K562 (cell line): ENCODE measurements at regions not wholly inside any gene's neighbourhood (a gene's known extent, or its start where the extent isn't known, plus 50 kb on each side); places are given as distances from the start of the nearest gene placed in this dataset.

Experiments
- ATAC-seq: fragments of 200-7000 bp; cut with Tn5 transposase; 3 replicates; pipeline ENCODE4 v1.9.1; 2020; ENCODE audit warnings: moderate library complexity
- BruUV-seq: library from RNA; stranded (reverse); fragments of 400-500 nt; replicated peaks from 2 replicates; lab custom pipeline; 2021; lab: Mats Ljungman, UMichigan
- CTCF ChIA-PET: fragments of 300-600 bp; formaldehyde crosslinking; extraction: SDS; loops from one replicate; lab custom pipeline; 2021; ENCODE audit warnings: low intra/inter-chr PET ratio; lab: Yijun Ruan, JAX
- POLR2A ChIA-PET: fragments of 300-600, 350-650 bp; sonication (Branson Sonifier 250); formaldehyde crosslinking; extraction: SDS; loops from one replicate; lab custom pipeline; 2021; ENCODE audit warnings: antibody characterized with exemption, inconsistent platforms; lab: Yijun Ruan, JAX
- DNase-seq, 4 experiments: peaks; one replicate each; pipeline versions ENCODE4 v3.0.0 to v3.0.0-alpha.2; 2011 to 2018; ENCODE audit warnings: low spot score in 3 of 4, mixed read lengths in 3 of 4; ENCODE audit errors: extremely low read depth in 1 of 4
- FAIRE-seq: peaks from 2 replicates; lab custom pipeline; 2011; peaks lifted over from hg19 to GRCh38; lab: Jason Lieb, UNC
- H2AFZ ChIP-seq: 2 replicates; pipeline ENCODE4 v1.6.0; 2011; ENCODE audit warnings: low read depth, low read length, control low read depth, inconsistent platforms
- H3K27ac ChIP-seq: fragments of 200-600 bp; 3 replicates; pipeline ENCODE4 v1.8.0; 2011; ENCODE audit warnings: low read depth, mild to moderate bottlenecking, control low read depth, inconsistent platforms, low read length, moderate library complexity, mixed read lengths; ENCODE audit errors: extremely low read depth
- H3K27me3 ChIP-seq, 2 experiments: fragments of 300-600 bp in 1 of 2; 2 replicates in 1 of 2; 3 replicates in 1 of 2; pipeline versions ENCODE4 v1.6.0 to v1.8.0; 2011; ENCODE audit warnings: inconsistent platforms in 2 of 2, low read length in 2 of 2, mild to moderate bottlenecking in 1 of 2, mixed read lengths in 1 of 2, moderate library complexity in 1 of 2; ENCODE audit not compliant: control insufficient read depth in 2 of 2, insufficient read depth in 2 of 2
- H3K36me3 ChIP-seq: fragments of 300-600 bp; 3 replicates; pipeline ENCODE4 v1.8.0; 2011; ENCODE audit warnings: mild to moderate bottlenecking, low read length, inconsistent platforms; ENCODE audit not compliant: control insufficient read depth, insufficient read depth
- H3K4me1 ChIP-seq, 2 experiments: fragments of 200-600 bp in 1 of 2; replicated peaks in 1 of 2; 2 replicates in 1 of 2; 3 replicates in 1 of 2; pipeline versions ENCODE4 v1.5.1 to v1.8.0; 2011; ENCODE audit warnings: inconsistent platforms in 2 of 2, low read length in 2 of 2, mild to moderate bottlenecking in 1 of 2, mixed read lengths in 1 of 2, moderate library complexity in 1 of 2; ENCODE audit not compliant: control insufficient read depth in 2 of 2, insufficient read depth in 2 of 2
- H3K4me2 ChIP-seq: 2 replicates; pipeline ENCODE4 v1.6.1; 2011; ENCODE audit warnings: low read length, control low read depth, inconsistent platforms, mixed read lengths; ENCODE audit not compliant: insufficient read depth
- H3K4me3 ChIP-seq: fragments of 200-600 bp; sonication (generic), shearing (Covaris generic); 2 replicates; pipeline ENCODE4 v1.5.1; 2016; ENCODE audit warnings: control low read depth, inconsistent platforms
- H3K79me2 ChIP-seq: fragments of 200-600 bp; 3 replicates; pipeline ENCODE4 v1.8.0; 2011; ENCODE audit warnings: low read length, inconsistent platforms; ENCODE audit not compliant: control insufficient read depth, insufficient read depth
- H3K9ac ChIP-seq, 2 experiments: 2 replicates each; pipeline versions ENCODE4 v1.6.0 to v1.6.1; 2011; ENCODE audit warnings: low read depth in 2 of 2, low read length in 2 of 2, control low read depth in 1 of 2, inconsistent platforms in 1 of 2, mild to moderate bottlenecking in 1 of 2, mixed read lengths in 1 of 2; ENCODE audit not compliant: insufficient read depth in 1 of 2
- H3K9me1 ChIP-seq: one replicate; pipeline ENCODE4 v1.6.0; 2011; ENCODE audit warnings: inconsistent platforms, mild to moderate bottlenecking, low read length, moderate library complexity; ENCODE audit not compliant: control insufficient read depth, insufficient read depth
- H3K9me3 ChIP-seq: replicated peaks from 2 replicates; pipeline ENCODE4 v1.5.1; 2011; ENCODE audit warnings: low read depth, low read length, inconsistent platforms; ENCODE audit not compliant: control insufficient read depth, insufficient read depth
- H4K20me1 ChIP-seq: replicated peaks from 2 replicates; pipeline ENCODE4 v1.6.1; 2011; ENCODE audit warnings: low read length, inconsistent platforms, mixed read lengths; ENCODE audit not compliant: control insufficient read depth, insufficient read depth
- ATF3 ChIP-seq, 2 experiments: fragments of 450-650 bp in 1 of 2; sonication (generic) in 1 of 2; formaldehyde crosslinking in 1 of 2; IDR thresholded peaks in 1 of 2; conservative IDR thresholded peaks in 1 of 2; 2 replicates each; pipeline versions ENCODE4 v1.6.1 to v1.8.1; 2016 to 2023; ENCODE audit warnings: mild to moderate bottlenecking in 2 of 2, moderate library complexity in 2 of 2, inconsistent platforms in 1 of 2, missing genetic modification reagents in 1 of 2
- CEBPG ChIP-seq, 3 experiments: fragments of 200-800 bp in 1 of 3; sonication (Bioruptor generic) in 1 of 3; sonication (generic) in 1 of 3; formaldehyde crosslinking in 1 of 3; IDR thresholded peaks in 2 of 3; conservative IDR thresholded peaks in 1 of 3; 2 replicates each; pipeline versions ENCODE4 v1.6.1 to v1.8.0; 2016 to 2022; ENCODE audit warnings: missing compliant biosample characterization in 2 of 3, missing genetic modification characterization in 2 of 3, mild to moderate bottlenecking in 1 of 3, missing genetic modification reagents in 1 of 3
- CUX1 ChIP-seq: fragments of 200-800 bp; sonication (Bioruptor generic); IDR thresholded peaks from 2 replicates; pipeline ENCODE4 v1.6.1; 2016; ENCODE audit warnings: missing genetic modification characterization, missing compliant biosample characterization
- DEAF1 ChIP-seq: fragments of 450-650 bp; formaldehyde crosslinking; IDR thresholded peaks from 2 replicates; pipeline ENCODE4 v1.4.0; 2020; ENCODE audit warnings: mild to moderate bottlenecking, moderate library complexity
- MEIS2 ChIP-seq: fragments of 450-650 bp; IDR thresholded peaks from 2 replicates; pipeline ENCODE4 v1.6.1; 2014; ENCODE audit warnings: mild to moderate bottlenecking; ENCODE audit not compliant: partially characterized antibody
- ZBTB5 ChIP-seq: fragments of 450-650 bp; IDR thresholded peaks from 2 replicates; pipeline ENCODE4 v1.6.1; 2017; ENCODE audit warnings: antibody characterized with exemption
- ZKSCAN1 ChIP-seq: fragments of 150-350 bp; IDR thresholded peaks from 2 replicates; pipeline ENCODE4 v1.6.1; 2016; ENCODE audit warnings: low read depth, low read length
- ZNF146 ChIP-seq: IDR thresholded peaks from one replicate; pipeline ENCODE4 v1.6.1; 2018; ENCODE audit warnings: missing compliant biosample characterization; ENCODE audit not compliant: unreplicated experiment
- ZNF175 ChIP-seq: fragments of 200-800 bp; sonication (Bioruptor generic); IDR thresholded peaks from 2 replicates; pipeline ENCODE4 v1.6.1; 2016; ENCODE audit warnings: low read depth, mild to moderate bottlenecking, missing genetic modification characterization, missing compliant biosample characterization
- ZNF584 ChIP-seq: fragments of 200-800 bp; sonication (Bioruptor generic); IDR thresholded peaks from 2 replicates; pipeline ENCODE4 v1.6.1; 2016; ENCODE audit warnings: low read depth, mild to moderate bottlenecking, missing genetic modification characterization, missing compliant biosample characterization
- ZNF668 ChIP-seq: fragments of 250-450 bp; sonication (Bioruptor Pico); IDR thresholded peaks from 2 replicates; pipeline ENCODE4 v1.8.0; 2022; ENCODE audit warnings: mild to moderate bottlenecking, inconsistent platforms
- WGBS: fragments of 100-300 bp; shearing (Covaris generic); methylation state at CpG from one replicate; pipeline ENCODE4 v1.1.6; 2016; ENCODE audit warnings: low coverage, mixed read lengths; ENCODE audit not compliant: insufficient coverage; ENCODE audit errors: missing lambda C conversion rate; 5-methylcytosine and 5-hydroxymethylcytosine counted together
- in situ Hi-C: fragments of 300-500 bp; cut with MboI; formaldehyde crosslinking; loops from 4 replicates; pipeline ENCODE4 v1.15.0; 2018; ENCODE audit warnings: inconsistent platforms, mixed read lengths
- intact Hi-C: fragments of 100-400 bp; cut with micrococcal nuclease; formaldehyde crosslinking; loops from 2 replicates; pipeline ENCODE4 v1.14.2; 2022

GRCh38 chr10:88092265-88092664 is 228.8 kb downstream of the PTEN start:
- no peak for ATAC-seq
- Histone ChIP-seq H3K9ac (no peak overlapping the region), H4K20me1 (no peaks in the 10 kb centered on the region), H3K27ac (no peak overlapping the region), H3K79me2 (no peaks in the 10 kb centered on the region), H3K36me3 (no peaks in the 10 kb centered on the region), H3K4me3 (no peak overlapping the region), H3K9me1 (no peaks in the 10 kb centered on the region), H3K9me3 (no peaks in the 10 kb centered on the region), H3K4me2 (no peak overlapping the region), H2AFZ (no peak overlapping the region), H3K4me1 (peaks cover 0 to 7% of the 10 kb centered on the region in 2 experiments; a peak in 2 of 5 replicates), H3K27me3 (no peaks in the 10 kb centered on the region)
- TF ChIP-seq DEAF1 (no peak), ZNF668 (CRISPR knock-in tag) (no peak), ATF3 (IDR thresholded peaks at IDR 0.05) (peak; percentile 30; the same call in 1 of the 2 replicates), ATF3 (CRISPR knock-in tag; conservative IDR thresholded peaks at IDR 0.05) (no peak), ZKSCAN1 (no peak), ZBTB5 (no peak), ZNF584 (CRISPR knock-in tag) (no peak), MEIS2 (peak; percentile 40), CEBPG (CRISPR knock-in tag; IDR thresholded peaks at IDR 0.05) (no peak), CEBPG (tag; conservative IDR thresholded peaks at IDR 0.05 in 1 of 2, IDR thresholded peaks at IDR 0.05 in 1 of 2) (peak in 1 of 2 experiments; percentile 91; a peak in 2 of 4 replicates), ZNF175 (CRISPR knock-in tag) (0 out of 2 replicates have a peak, but pooled peaks have one; percentile 23), ZNF146 (no peak), CUX1 (CRISPR knock-in tag) (no peak)
- 15% methylated on average over 4 of the region's 4 CpGs for WGBS
- FAIRE-seq = no peak
- BruUV-seq = no TSS peak
- intact Hi-C loops = no loop called here
- CTCF ChIA-PET = no interaction called here
- DNase-seq = no peak
- POLR2A ChIA-PET = no interaction called here
- in situ Hi-C loops = loop anchor here (25.0 kb wide), 1 partner anchor 230 kb away; the partner anchor contains the start of genes KLLN and PTEN
